CD14-positive monocyte (primary cell): ENCODE measurements at regions not wholly inside any gene's neighbourhood (a gene's known extent, or its start where the extent isn't known, plus 50 kb on each side); places are given as distances from the start of the nearest gene placed in this dataset.

Experiments used
- DNase-seq, 3 donors: peaks; one replicate each; pipeline ENCODE4 v3.0.0-alpha.2; 2011 to 2022
- H2AFZ ChIP-seq: 2 replicates; pipeline ENCODE4 v1.6.0; 2012; ENCODE audit warnings: mild to moderate bottlenecking, low read depth, low read length, inconsistent platforms; ENCODE audit not compliant: insufficient read depth, poor library complexity, severe bottlenecking
- H3K27ac ChIP-seq, 2 donors: 1 replicate in 1 of 2; 2 replicates in 1 of 2; pipeline ENCODE4 v1.5.1; 2012 to 2013; ENCODE audit warnings: low read length in 2 of 2, control low read depth in 1 of 2, inconsistent platforms in 1 of 2, low read depth in 1 of 2, mild to moderate bottlenecking in 1 of 2
- H3K27me3 ChIP-seq, 2 donors: one replicate each; pipeline versions ENCODE4 v1.6.0 to v1.6.1; 2011 to 2013; ENCODE audit warnings: low read length in 2 of 2; ENCODE audit not compliant: control insufficient read depth in 2 of 2, insufficient read depth in 2 of 2
- H3K36me3 ChIP-seq, 2 donors: replicated peaks in 1 of 2; 1 replicate in 1 of 2; 2 replicates in 1 of 2; pipeline versions ENCODE4 v1.5.1 to v1.6.1; 2012 to 2013; ENCODE audit warnings: low read length in 2 of 2, control low read depth in 1 of 2, inconsistent platforms in 1 of 2, mild to moderate bottlenecking in 1 of 2; ENCODE audit not compliant: insufficient read depth in 2 of 2, control insufficient read depth in 1 of 2
- H3K4me1 ChIP-seq, 2 donors: 1 replicate in 1 of 2; 2 replicates in 1 of 2; pipeline versions ENCODE4 v1.5.1 to v1.6.1; 2012 to 2013; ENCODE audit warnings: low read length in 2 of 2, control low read depth in 1 of 2, inconsistent platforms in 1 of 2, mild to moderate bottlenecking in 1 of 2, moderate library complexity in 1 of 2; ENCODE audit not compliant: insufficient read depth in 2 of 2, control insufficient read depth in 1 of 2
- H3K4me2 ChIP-seq: replicated peaks from 2 replicates; pipeline ENCODE3; 2012; ENCODE audit warnings: low read length, moderate library complexity, mild to moderate bottlenecking; ENCODE audit not compliant: poor library complexity, severe bottlenecking; ENCODE audit errors: extremely low read depth
- H3K4me3 ChIP-seq, 3 experiments: fragments of 200-600 bp in 1 of 3; sonication (generic) in 1 of 3; replicated peaks in 1 of 3; 1 replicate in 2 of 3; 2 replicates in 1 of 3; pipeline ENCODE4 v1.5.1; 2011 to 2013; ENCODE audit warnings: low read length in 3 of 3, mild to moderate bottlenecking in 3 of 3, control low read depth in 2 of 3, low read depth in 2 of 3, inconsistent platforms in 1 of 3, moderate library complexity in 1 of 3
- H3K79me2 ChIP-seq: 2 replicates; pipeline ENCODE4 v1.6.0; 2012; ENCODE audit warnings: mild to moderate bottlenecking, control low read depth, inconsistent platforms, low read length, moderate library complexity; ENCODE audit not compliant: insufficient read depth
- H3K9ac ChIP-seq: 2 replicates; pipeline ENCODE4 v1.6.0; 2017; ENCODE audit warnings: low read length, mild to moderate bottlenecking; ENCODE audit not compliant: insufficient read depth, poor library complexity, severe bottlenecking
- H3K9me3 ChIP-seq, 2 donors: replicated peaks in 1 of 2; 1 replicate in 1 of 2; 2 replicates in 1 of 2; pipeline versions ENCODE4 v1.5.1 to v1.6.1; 2012 to 2013; ENCODE audit warnings: low read length in 2 of 2, control low read depth in 1 of 2; ENCODE audit not compliant: control insufficient read depth in 1 of 2, insufficient read depth in 1 of 2
- H4K20me1 ChIP-seq: 2 replicates; pipeline ENCODE4 v1.6.0; 2012; ENCODE audit warnings: mild to moderate bottlenecking, low read length, control low read depth, moderate library complexity; ENCODE audit not compliant: insufficient read depth
- H3K27ac Mint-ChIP-seq, 7 donors: one replicate each; pipeline ENCODE4 v1.8.0; 2020; ENCODE audit warnings: mild to moderate bottlenecking in 7 of 7, mixed read lengths in 7 of 7, moderate library complexity in 6 of 7, inconsistent platforms in 2 of 7
- H3K27me3 Mint-ChIP-seq, 3 donors: one replicate each; pipeline ENCODE4 v1.8.0; 2021 to 2022; ENCODE audit warnings: low read depth in 3 of 3, mild to moderate bottlenecking in 3 of 3, mixed read lengths in 3 of 3, moderate library complexity in 3 of 3, inconsistent platforms in 1 of 3
- H3K36me3 Mint-ChIP-seq, 2 donors: one replicate each; pipeline ENCODE4 v1.8.0; 2020; ENCODE audit warnings: mixed read lengths in 2 of 2, inconsistent platforms in 1 of 2, mild to moderate bottlenecking in 1 of 2
- H3K4me1 Mint-ChIP-seq: one replicate; pipeline ENCODE4 v1.8.0; 2020; ENCODE audit warnings: mild to moderate bottlenecking, mixed read lengths
- H3K4me3 Mint-ChIP-seq, 2 donors: one replicate each; pipeline ENCODE4 v1.8.0; 2020; ENCODE audit warnings: mild to moderate bottlenecking in 2 of 2, mixed read lengths in 2 of 2, moderate library complexity in 1 of 2
- H3K9me3 Mint-ChIP-seq, 7 donors: one replicate each; pipeline ENCODE4 v1.8.0; 2020 to 2022; ENCODE audit warnings: mixed read lengths in 7 of 7, mild to moderate bottlenecking in 6 of 7, moderate library complexity in 6 of 7, inconsistent platforms in 2 of 7
- CTCF ChIP-seq: fragments of 200-600 bp; IDR thresholded peaks from one replicate; pipeline ENCODE4 v1.8.0; 2022; ENCODE audit warnings: antibody characterized with exemption, mild to moderate bottlenecking
- WGBS: methylation state at CpG from one replicate; pipeline ENCODE4 v1.1.5; 2013; ENCODE audit warnings: missing lambda C conversion rate; ENCODE audit not compliant: insufficient coverage; 5-methylcytosine and 5-hydroxymethylcytosine counted together
- intact Hi-C, 2 donors: fragments of 100-400 bp; cut with micrococcal nuclease; formaldehyde crosslinking; loops; one replicate each; pipeline versions ENCODE4 v1.15.0 to v1.15.1; 2023

GRCh38 chr22:44389926-44390612 lies 77.3 kb upstream of the SHISAL1 start:
- Histone ChIP-seq H3K27ac (no peak overlapping the region), H3K4me3 (no peak overlapping the region), H3K79me2 (no peaks in the 10 kb centered on the region), H3K4me1 (no peaks in the 10 kb centered on the region), H3K9ac (no peak overlapping the region), H3K4me2 (no peak overlapping the region), H4K20me1 (no peaks in the 10 kb centered on the region), H2AFZ (no peak overlapping the region), H3K9me3 (no peaks in the 10 kb centered on the region), H3K27me3 (peaks cover 0 to 4% of the 10 kb centered on the region in 2 donors), H3K36me3 (no peaks in the 10 kb centered on the region)
- no peak for DNase-seq
- TF ChIP-seq CTCF = no peak
- H3K27ac Mint-ChIP-seq = peak overlapping the region in 1 of 7 donors; percentile 9
- no peak overlapping the region for H3K4me3 Mint-ChIP-seq
- H3K4me1 Mint-ChIP-seq = no peaks in the 10 kb centered on the region
- WGBS = 97% methylated on average over 5 of the region's 5 CpGs
- intact Hi-C loops = no loop called here
- peaks cover 0 to 3% (median 0%) of the 10 kb centered on the region in 7 donors for H3K9me3 Mint-ChIP-seq
- no peaks in the 10 kb centered on the region for H3K36me3 Mint-ChIP-seq
- H3K27me3 Mint-ChIP-seq = peaks cover 7 to 9% (median 7%) of the 10 kb centered on the region in 3 donors

DNA sequence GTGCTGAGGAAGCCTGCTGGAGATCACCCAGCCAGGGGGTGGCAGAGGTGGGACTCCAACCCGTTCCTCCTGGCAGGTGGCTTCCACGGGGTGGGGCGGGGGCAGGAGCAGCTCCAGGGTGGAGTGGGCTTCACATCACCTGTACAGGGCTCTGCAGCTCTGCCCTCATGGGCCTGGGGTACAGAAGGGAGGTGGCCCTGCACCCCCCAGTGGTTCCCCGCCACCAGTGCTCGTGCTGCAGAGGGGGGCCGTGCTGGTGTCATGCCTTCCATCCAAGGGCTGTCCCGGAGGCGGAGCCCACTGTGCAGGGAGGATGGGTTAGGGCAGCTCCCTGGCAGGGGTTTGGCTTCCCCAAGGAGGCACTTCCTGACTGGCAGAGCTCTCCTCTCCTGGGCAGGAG lies 76.4 kb upstream of the SHISAL1 start:
- H3K9me3 Mint-ChIP-seq = peaks cover 0 to 3% (median 0%) of the 10 kb centered on the region in 7 donors
- no peak for TF ChIP-seq CTCF
- no peak overlapping the region for H3K27ac ChIP-seq
- peaks cover 6 to 9% (median 7%) of the 10 kb centered on the region in 3 donors for H3K27me3 Mint-ChIP-seq
- peaks cover 0 to 4% of the 10 kb centered on the region in 2 donors for H3K27me3 ChIP-seq
- intact Hi-C loops = no loop called here
- H3K4me1 Mint-ChIP-seq = no peaks in the 10 kb centered on the region
- H3K36me3 Mint-ChIP-seq = no peaks in the 10 kb centered on the region
- no peak overlapping the region for H3K9ac ChIP-seq
- H3K4me3 Mint-ChIP-seq = no peak overlapping the region
- no peak overlapping the region for H3K4me3 ChIP-seq
- no peak overlapping the region for H2AFZ ChIP-seq
- no peak for DNase-seq
- no peaks in the 10 kb centered on the region for H3K36me3 ChIP-seq
- H3K9me3 ChIP-seq = no peaks in the 10 kb centered on the region
- no peak overlapping the region for H3K27ac Mint-ChIP-seq
- H3K4me1 ChIP-seq = no peaks in the 10 kb centered on the region
- no peaks in the 10 kb centered on the region for H3K79me2 ChIP-seq
- H3K4me2 ChIP-seq = no peak overlapping the region
- H4K20me1 ChIP-seq = no peaks in the 10 kb centered on the region
- WGBS = 87% methylated on average over 8 of the region's 8 CpGs
